NB4 (cell line): ENCODE measurements at regions not wholly inside any gene's neighbourhood (a gene's known extent, or its start where the extent isn't known, plus 50 kb on each side); places are given as distances from the start of the nearest gene placed in this dataset.
"Not testable (repeated sequence)": the region's sequence is repeated elsewhere in the genome, so short reads cannot be mapped to it uniquely, and the experiment has no call there.

Experiments used
- DNase-seq: peaks from one replicate; pipeline ENCODE4 v3.0.0; 2010; ENCODE audit warnings: low read depth
- H3K4me3 ChIP-seq: one replicate; pipeline ENCODE4 v1.5.1; 2011; ENCODE audit warnings: mild to moderate bottlenecking, low read depth, low read length, moderate library complexity
- MYC ChIP-seq: IDR thresholded peaks from 2 replicates; pipeline ENCODE4 v1.6.1; 2011; ENCODE audit warnings: low read depth, low read length
- POLR2A ChIP-seq: IDR thresholded peaks from 2 replicates; pipeline ENCODE4 v1.6.1; 2011; ENCODE audit warnings: mild to moderate bottlenecking; ENCODE audit not compliant: insufficient read length; ENCODE audit errors: extremely low read depth
- TF ChIP-seq, protein P1 (sequence below): IDR thresholded peaks from 2 replicates; pipeline ENCODE4 v1.6.1; 2011; ENCODE audit warnings: low read depth, low read length
- TF ChIP-seq, protein P2 (sequence below): IDR thresholded peaks from one replicate; pipeline ENCODE4 v1.5.1; 2012; ENCODE audit warnings: low read depth, low read length

DNA sequence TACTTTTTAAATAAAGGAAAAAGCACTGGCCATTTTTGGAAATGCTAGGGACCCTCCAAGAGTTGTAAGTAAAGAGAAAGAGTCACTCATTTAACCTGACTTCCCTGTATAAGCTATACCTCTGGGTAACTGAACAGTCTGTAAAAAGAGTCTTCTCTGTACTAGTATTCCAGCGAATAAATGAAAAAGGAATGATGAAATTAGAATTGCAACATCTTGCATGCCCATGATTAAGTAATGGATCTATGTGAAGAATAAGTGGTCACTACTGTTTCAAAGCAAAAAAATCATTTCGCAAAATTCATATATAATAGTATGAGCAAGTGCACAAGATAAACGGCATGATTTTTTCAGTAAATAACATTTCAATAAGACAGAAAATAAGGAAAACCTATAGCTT, 116.8 kb downstream of the ZFAND4 start:
- peak; percentile 31 for DNase-seq
- no peak overlapping the region for H3K4me3 ChIP-seq
- no peak for TF ChIP-seq MYC
- no peak for TF ChIP-seq POLR2A
- TF ChIP-seq, protein P1, sequence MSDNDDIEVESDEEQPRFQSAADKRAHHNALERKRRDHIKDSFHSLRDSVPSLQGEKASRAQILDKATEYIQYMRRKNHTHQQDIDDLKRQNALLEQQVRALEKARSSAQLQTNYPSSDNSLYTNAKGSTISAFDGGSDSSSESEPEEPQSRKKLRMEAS, result no peak
- TF ChIP-seq, protein P2, sequence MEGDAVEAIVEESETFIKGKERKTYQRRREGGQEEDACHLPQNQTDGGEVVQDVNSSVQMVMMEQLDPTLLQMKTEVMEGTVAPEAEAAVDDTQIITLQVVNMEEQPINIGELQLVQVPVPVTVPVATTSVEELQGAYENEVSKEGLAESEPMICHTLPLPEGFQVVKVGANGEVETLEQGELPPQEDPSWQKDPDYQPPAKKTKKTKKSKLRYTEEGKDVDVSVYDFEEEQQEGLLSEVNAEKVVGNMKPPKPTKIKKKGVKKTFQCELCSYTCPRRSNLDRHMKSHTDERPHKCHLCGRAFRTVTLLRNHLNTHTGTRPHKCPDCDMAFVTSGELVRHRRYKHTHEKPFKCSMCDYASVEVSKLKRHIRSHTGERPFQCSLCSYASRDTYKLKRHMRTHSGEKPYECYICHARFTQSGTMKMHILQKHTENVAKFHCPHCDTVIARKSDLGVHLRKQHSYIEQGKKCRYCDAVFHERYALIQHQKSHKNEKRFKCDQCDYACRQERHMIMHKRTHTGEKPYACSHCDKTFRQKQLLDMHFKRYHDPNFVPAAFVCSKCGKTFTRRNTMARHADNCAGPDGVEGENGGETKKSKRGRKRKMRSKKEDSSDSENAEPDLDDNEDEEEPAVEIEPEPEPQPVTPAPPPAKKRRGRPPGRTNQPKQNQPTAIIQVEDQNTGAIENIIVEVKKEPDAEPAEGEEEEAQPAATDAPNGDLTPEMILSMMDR, result no peak

DNA sequence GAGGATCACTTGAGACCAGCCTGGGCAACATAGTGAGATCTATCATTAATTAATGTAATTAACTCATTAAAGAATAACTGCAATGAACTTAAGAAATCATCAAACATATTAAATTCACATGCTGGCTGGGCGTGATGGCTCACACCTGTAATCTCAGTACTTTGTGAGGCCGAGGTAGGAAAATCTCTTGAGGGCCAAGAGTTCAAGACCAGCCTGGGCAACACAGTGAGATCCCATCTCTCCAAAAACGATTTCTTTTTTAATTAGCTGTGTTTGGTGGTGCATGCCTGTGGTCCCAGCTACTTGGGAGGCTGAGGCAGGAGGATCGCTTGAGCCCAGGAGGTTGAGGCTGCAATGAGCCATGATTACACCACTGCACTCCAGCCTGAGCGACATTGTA, 117.2 kb downstream of the ZFAND4 start:
- not testable (repeated sequence) for DNase-seq, H3K4me3 ChIP-seq

DNA sequence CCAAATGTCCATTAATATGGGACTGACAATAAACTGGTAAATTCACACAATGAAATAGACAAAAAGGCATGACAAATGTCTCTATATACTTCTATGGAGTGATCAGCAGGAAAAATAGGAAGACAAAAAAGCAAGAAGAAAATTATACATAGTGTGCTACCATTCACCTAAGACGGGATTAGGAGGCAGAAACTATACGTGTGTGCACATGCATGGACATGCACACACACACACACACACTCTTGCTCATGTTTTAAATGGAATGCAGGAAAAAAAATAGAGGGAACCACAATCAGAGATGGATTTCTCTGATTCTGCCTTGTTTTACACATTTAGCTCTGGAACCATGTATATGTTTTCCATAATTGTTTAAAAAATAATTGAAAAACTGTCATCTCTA, 119.0 kb downstream of the ZFAND4 start:
- no peak overlapping the region for H3K4me3 ChIP-seq
- no peak for DNase-seq
- no peak for TF ChIP-seq POLR2A
- TF ChIP-seq, protein P1, result no peak
- no peak for TF ChIP-seq MYC
- TF ChIP-seq, protein P2, result no peak

DNA sequence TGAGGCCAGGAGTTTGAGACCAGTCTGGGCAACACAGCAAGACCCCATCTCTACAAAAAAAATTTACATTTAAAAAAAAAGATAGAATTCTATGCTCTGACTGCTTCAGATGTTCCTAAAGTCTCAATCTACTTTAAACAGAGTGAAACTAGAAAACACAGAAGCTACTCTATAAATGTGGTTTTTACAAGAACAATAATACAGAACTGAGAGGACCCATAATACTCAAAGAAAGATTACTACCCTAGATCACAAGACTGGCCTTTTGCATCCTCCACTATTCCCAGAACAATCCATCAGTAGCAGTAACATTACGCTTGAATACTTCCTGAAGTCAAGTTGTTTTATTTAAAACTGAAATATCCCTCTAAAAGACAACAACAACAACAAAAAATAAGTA, 119.4 kb downstream of the ZFAND4 start:
- no peak for DNase-seq
- no peak overlapping the region for H3K4me3 ChIP-seq

DNA sequence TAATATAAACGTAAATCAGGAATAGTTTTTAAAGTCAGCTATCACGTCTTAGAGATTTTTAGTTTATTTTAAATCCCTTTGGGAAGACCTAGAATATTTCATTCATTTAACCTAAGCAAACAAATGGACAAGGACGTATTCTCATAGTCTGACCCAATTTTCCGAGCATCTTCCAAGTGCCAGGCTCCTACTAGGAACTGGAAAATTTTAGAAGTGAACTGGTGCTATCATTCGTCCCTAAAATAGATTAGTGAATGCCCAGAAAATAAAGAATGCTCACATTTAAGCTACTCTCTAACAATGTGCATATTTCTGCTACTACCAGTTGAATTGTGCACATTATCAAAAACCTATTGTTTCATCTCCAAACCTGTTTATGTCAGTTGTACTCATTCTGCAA, 120.1 kb downstream of the ZFAND4 start:
- TF ChIP-seq, protein P2, result no peak
- TF ChIP-seq MYC (no peak), POLR2A (no peak)
- TF ChIP-seq, protein P1, result no peak
- H3K4me3 ChIP-seq, result no peak overlapping the region
- DNase-seq, result no peak

More for the DNA sequence above, 119.4 kb downstream of the ZFAND4 start:
- TF ChIP-seq, protein P2, result no peak
- TF ChIP-seq, protein P1, result no peak
- no peak for TF ChIP-seq POLR2A
- no peak for TF ChIP-seq MYC

DNA sequence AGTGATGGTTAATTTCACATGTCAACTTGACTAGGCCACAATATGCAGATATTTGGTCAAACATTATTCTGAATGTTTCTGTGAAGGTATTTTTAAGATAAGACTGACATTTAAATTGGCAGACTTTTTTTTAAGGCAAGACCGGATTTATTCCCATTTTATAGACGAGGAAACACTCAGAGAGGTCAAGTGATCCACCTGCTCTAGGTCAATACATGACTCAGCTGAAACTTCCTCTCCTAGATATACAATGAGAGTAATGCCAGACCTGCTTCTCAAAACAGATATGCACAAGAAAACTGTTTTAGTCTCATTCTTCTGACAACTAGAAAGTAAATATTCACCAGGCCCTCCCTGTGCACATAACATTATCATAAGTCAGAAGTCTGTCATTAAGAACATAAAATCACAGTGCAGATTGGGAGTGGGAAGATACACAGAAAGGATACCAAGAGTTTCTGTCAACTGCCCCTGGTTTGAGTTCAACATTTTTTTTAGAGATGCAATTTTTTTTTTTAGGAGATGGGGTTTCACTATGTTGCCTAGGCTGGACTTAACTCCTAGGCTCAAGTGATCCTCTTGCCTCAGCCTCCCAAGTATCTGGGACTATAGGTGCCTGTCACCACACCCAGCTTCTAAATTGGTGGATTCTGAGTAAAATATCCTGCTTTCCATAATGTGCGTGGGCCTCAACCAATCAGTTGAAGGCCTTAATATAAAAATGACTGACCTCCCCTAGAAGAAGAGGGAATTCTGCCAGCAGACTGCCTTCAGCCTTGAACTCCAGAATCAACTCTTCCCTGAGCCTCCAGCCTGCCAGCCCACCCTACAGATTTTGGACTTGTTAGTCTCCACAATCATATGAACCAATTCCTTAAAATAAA, 121.4 kb downstream of the ZFAND4 start:
- DNase-seq, result no peak

More for the DNA sequence above, 121.4 kb downstream of the ZFAND4 start:
- TF ChIP-seq POLR2A, result no peak
- TF ChIP-seq, protein P1, result no peak
- TF ChIP-seq, protein P2, result no peak
- no peak for TF ChIP-seq MYC
- H3K4me3 ChIP-seq, result no peak overlapping the region
